IMR-90 (cell line): ENCODE measurements at regions not wholly inside any gene's neighbourhood (a gene's known extent, or its start where the extent isn't known, plus 50 kb on each side); places are given as distances from the start of the nearest gene placed in this dataset.

Source experiments
- ATAC-seq: fragments of 200-7000 bp; cut with Tn5 transposase; 2 replicates; pipeline ENCODE4 v1.9.1; 2020; ENCODE audit warnings: low read depth, mild to moderate bottlenecking, moderate library complexity
- BruUV-seq: library from RNA; stranded (reverse); fragments of 400-500 nt; replicated peaks from 2 replicates; lab custom pipeline; 2021; lab: Mats Ljungman, UMichigan
- CTCF ChIA-PET: fragments of 300-600 bp; formaldehyde crosslinking; extraction: SDS; loops from one replicate; lab custom pipeline; 2021; ENCODE audit warnings: antibody characterized with exemption; lab: Yijun Ruan, JAX
- POLR2A ChIA-PET: fragments of 300-600 bp; sonication (Branson Sonifier 250); formaldehyde crosslinking; loops from one replicate; lab custom pipeline; 2022; ENCODE audit warnings: antibody characterized with exemption; ENCODE audit not compliant: unreplicated experiment; lab: Charles Lee
- DNase-seq: peaks from one replicate; pipeline ENCODE4 v3.0.0; 2013
- H2AFZ ChIP-seq: replicated peaks from 2 replicates; pipeline ENCODE3; 2013; ENCODE audit warnings: low read length, mild to moderate bottlenecking; ENCODE audit not compliant: poor library complexity
- H2AK5ac ChIP-seq: 2 replicates; pipeline ENCODE4 v1.6.1; 2013; ENCODE audit warnings: low read depth, low read length, inconsistent platforms
- H2AK9ac ChIP-seq: replicated peaks from 2 replicates; pipeline ENCODE3; 2013; ENCODE audit warnings: mild to moderate bottlenecking, low read depth, low read length, moderate library complexity; ENCODE audit not compliant: poor library complexity
- H2BK120ac ChIP-seq: 2 replicates; pipeline ENCODE4 v1.6.1; 2013; ENCODE audit warnings: low read depth, low read length, inconsistent platforms
- H2BK15ac ChIP-seq: 3 replicates; pipeline ENCODE4 v1.6.1; 2013; ENCODE audit warnings: low read depth, low read length, inconsistent platforms
- H2BK20ac ChIP-seq: 2 replicates; pipeline ENCODE4 v1.6.1; 2013; ENCODE audit warnings: low read depth, mild to moderate bottlenecking, inconsistent platforms, low read length, moderate library complexity
- H2BK5ac ChIP-seq: 2 replicates; pipeline ENCODE4 v1.6.1; 2013; ENCODE audit warnings: mild to moderate bottlenecking, low read depth, low read length, inconsistent platforms; ENCODE audit not compliant: poor library complexity, severe bottlenecking
- H3K14ac ChIP-seq: replicated peaks from 2 replicates; pipeline ENCODE4 v1.6.1; 2013; ENCODE audit warnings: low read depth, low read length, inconsistent platforms
- H3K18ac ChIP-seq: 2 replicates; pipeline ENCODE4 v1.6.1; 2013; ENCODE audit warnings: low read depth, low read length, control low read depth
- H3K23ac ChIP-seq: 2 replicates; pipeline ENCODE4 v1.6.1; 2013; ENCODE audit warnings: low read depth, low read length, inconsistent platforms
- H3K27ac ChIP-seq: 2 replicates; pipeline ENCODE4 v1.5.1; 2013; ENCODE audit warnings: mild to moderate bottlenecking, control low read depth, low read length; ENCODE audit not compliant: insufficient read depth
- H3K27me3 ChIP-seq: 2 replicates; pipeline ENCODE4 v1.6.1; 2013; ENCODE audit warnings: low read length; ENCODE audit not compliant: control insufficient read depth, insufficient read depth
- H3K36me3 ChIP-seq: 2 replicates; pipeline ENCODE4 v1.6.1; 2013; ENCODE audit warnings: low read length, mixed read lengths; ENCODE audit not compliant: control insufficient read depth, insufficient read depth
- H3K4ac ChIP-seq: 2 replicates; pipeline ENCODE4 v1.6.1; 2013; ENCODE audit warnings: low read depth, low read length, inconsistent platforms
- H3K4me1 ChIP-seq: 2 replicates; pipeline ENCODE4 v1.6.1; 2013; ENCODE audit warnings: low read length, mixed read lengths; ENCODE audit not compliant: control insufficient read depth, insufficient read depth
- H3K4me2 ChIP-seq: 2 replicates; pipeline ENCODE4 v1.6.1; 2013; ENCODE audit warnings: low read depth, mild to moderate bottlenecking, control low read depth, low read length, moderate library complexity
- H3K4me3 ChIP-seq: 2 replicates; pipeline ENCODE4 v1.5.1; 2013; ENCODE audit warnings: low read depth, mild to moderate bottlenecking, control low read depth, low read length, moderate library complexity; ENCODE audit not compliant: insufficient read depth
- H3K56ac ChIP-seq: 2 replicates; pipeline ENCODE4 v1.6.1; 2013; ENCODE audit warnings: low read length, inconsistent platforms; ENCODE audit not compliant: insufficient read depth; ENCODE audit errors: extremely low read depth
- H3K79me1 ChIP-seq, 2 experiments: 2 replicates each; pipeline ENCODE4 v1.6.1; 2013; ENCODE audit warnings: low read length in 2 of 2, inconsistent platforms in 1 of 2, low read depth in 1 of 2
- H3K9ac ChIP-seq: 2 replicates; pipeline ENCODE4 v1.6.1; 2013; ENCODE audit warnings: low read depth, low read length, control low read depth
- H3K9me1 ChIP-seq: 2 replicates; pipeline ENCODE4 v1.6.1; 2013; ENCODE audit warnings: low read length, inconsistent platforms; ENCODE audit not compliant: insufficient read depth
- H3K9me3 ChIP-seq: 2 replicates; pipeline ENCODE4 v1.6.1; 2013; ENCODE audit warnings: low read length; ENCODE audit not compliant: control insufficient read depth, insufficient read depth
- H4K20me1 ChIP-seq: 2 replicates; pipeline ENCODE4 v1.6.1; 2013; ENCODE audit warnings: low read length, inconsistent platforms; ENCODE audit not compliant: insufficient read depth
- H4K5ac ChIP-seq: 2 replicates; pipeline ENCODE4 v1.6.1; 2013; ENCODE audit warnings: mild to moderate bottlenecking, low read depth, low read length, control low read depth
- H4K8ac ChIP-seq, 2 experiments: 2 replicates each; pipeline ENCODE4 v1.6.1; 2013; ENCODE audit warnings: low read depth in 2 of 2, low read length in 2 of 2, control low read depth in 1 of 2, inconsistent platforms in 1 of 2
- H4K91ac ChIP-seq: 2 replicates; pipeline ENCODE4 v1.6.1; 2013; ENCODE audit warnings: low read depth, low read length, inconsistent platforms; ENCODE audit not compliant: insufficient read depth
- FOS ChIP-seq: fragments of 150-350 bp; IDR thresholded peaks from 2 replicates; pipeline ENCODE4 v1.6.1; 2016; ENCODE audit warnings: low read depth, low read length
- MAFK ChIP-seq: IDR thresholded peaks from 2 replicates; pipeline ENCODE4 v1.6.1; 2012; ENCODE audit warnings: low read depth, low read length, improper control_type of control experiment
- POLR2A ChIP-seq: IDR thresholded peaks from 2 replicates; pipeline ENCODE4 v1.6.1; 2012; ENCODE audit warnings: mild to moderate bottlenecking, low read depth, low read length
- RAD21 ChIP-seq: IDR thresholded peaks from 2 replicates; pipeline ENCODE4 v1.6.1; 2012; ENCODE audit warnings: low read length, improper control_type of control experiment
- WGBS, 2 experiments: methylation state at CpG; one replicate each; pipeline versions ENCODE4 v1.1.5 to v1.1.7; 2013; ENCODE audit warnings: missing lambda C conversion rate in 2 of 2; ENCODE audit not compliant: insufficient read length in 1 of 2; ENCODE audit errors: extremely low coverage in 2 of 2; 5-methylcytosine and 5-hydroxymethylcytosine counted together
- dilution Hi-C: fragments of 300-500 bp; cut with HindIII; formaldehyde crosslinking; loops from one replicate; pipeline ENCODE4 v1.14.3; 2018; ENCODE audit warnings: low sequenced_read_pairs; ENCODE audit not compliant: unreplicated experiment
- in situ Hi-C: fragments of 300-500 bp; cut with MboI; formaldehyde crosslinking; loops from 3 replicates; pipeline ENCODE4 v1.14.3; 2019; ENCODE audit warnings: low sequenced_read_pairs, inconsistent platforms, mixed read lengths
- intact Hi-C: fragments of 100-400 bp; cut with micrococcal nuclease; formaldehyde crosslinking; loops from 2 replicates; pipeline ENCODE4 v1.10.0; 2022
- TF ChIP-seq, protein P1 (sequence below): fragments of 150-350 bp; IDR thresholded peaks from 2 replicates; pipeline ENCODE4 v1.6.1; 2016; ENCODE audit warnings: low read depth, mild to moderate bottlenecking, low read length, moderate library complexity, borderline replicate concordance

DNA sequence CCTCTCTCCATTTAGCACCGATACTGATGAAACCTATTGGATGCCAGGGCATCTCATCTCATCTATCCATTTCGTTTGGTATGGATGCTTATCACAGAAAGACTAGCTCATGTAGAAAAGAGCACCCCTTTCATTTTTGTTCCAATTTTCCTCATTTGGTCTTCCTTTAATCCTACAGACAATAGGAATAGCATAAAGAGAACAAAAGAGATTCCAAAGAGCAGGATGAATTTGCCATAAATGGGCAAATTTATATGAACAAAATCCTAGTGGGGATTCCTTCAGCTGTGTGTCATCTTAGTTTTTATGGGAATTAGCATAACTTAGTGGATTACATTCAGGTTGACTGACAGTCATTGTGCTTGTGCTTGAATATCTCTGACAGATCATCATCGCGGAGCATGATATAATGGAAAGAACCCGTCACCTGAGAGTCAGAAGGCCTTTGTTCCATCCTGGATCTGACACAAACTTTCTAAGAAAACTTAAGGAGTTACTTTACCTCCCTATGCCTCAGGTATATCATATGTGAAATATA is 777.5 kb upstream of the ADGRL2 start:
- H3K79me1 ChIP-seq = no peaks in the 10 kb centered on the region
- H2BK5ac ChIP-seq = no peak overlapping the region
- H2BK20ac ChIP-seq = no peak overlapping the region
- H3K14ac ChIP-seq = no peak overlapping the region
- no peaks in the 10 kb centered on the region for H4K20me1 ChIP-seq
- no peak overlapping the region for H4K5ac ChIP-seq
- H3K27me3 ChIP-seq = no peaks in the 10 kb centered on the region
- ChIA-PET CTCF (no interaction called here), POLR2A (no interaction called here)
- no peak overlapping the region for H3K18ac ChIP-seq
- H2AK5ac ChIP-seq = no peak overlapping the region
- H2BK15ac ChIP-seq = no peak overlapping the region
- TF ChIP-seq MAFK = no peak
- TF ChIP-seq, protein P1, sequence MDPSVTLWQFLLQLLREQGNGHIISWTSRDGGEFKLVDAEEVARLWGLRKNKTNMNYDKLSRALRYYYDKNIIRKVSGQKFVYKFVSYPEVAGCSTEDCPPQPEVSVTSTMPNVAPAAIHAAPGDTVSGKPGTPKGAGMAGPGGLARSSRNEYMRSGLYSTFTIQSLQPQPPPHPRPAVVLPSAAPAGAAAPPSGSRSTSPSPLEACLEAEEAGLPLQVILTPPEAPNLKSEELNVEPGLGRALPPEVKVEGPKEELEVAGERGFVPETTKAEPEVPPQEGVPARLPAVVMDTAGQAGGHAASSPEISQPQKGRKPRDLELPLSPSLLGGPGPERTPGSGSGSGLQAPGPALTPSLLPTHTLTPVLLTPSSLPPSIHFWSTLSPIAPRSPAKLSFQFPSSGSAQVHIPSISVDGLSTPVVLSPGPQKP = no peak
- no peak for TF ChIP-seq POLR2A
- no peak for TF ChIP-seq RAD21
- no peak for TF ChIP-seq FOS
- no peak overlapping the region for H3K27ac ChIP-seq
- H4K91ac ChIP-seq = no peak overlapping the region
- BruUV-seq = no TSS peak
- no peak overlapping the region for H3K56ac ChIP-seq
- H3K9me3 ChIP-seq = no peaks in the 10 kb centered on the region
- H2AFZ ChIP-seq = no peak overlapping the region
- H2BK120ac ChIP-seq = no peak overlapping the region
- 100% methylated on average over 2 of the region's 5 CpGs; no CpG with 5 or more reads in 1 of the 2 experiments for WGBS, 2 experiments
- no peaks in the 10 kb centered on the region for H3K9me1 ChIP-seq
- no peaks in the 10 kb centered on the region for H3K36me3 ChIP-seq
- no peaks in the 10 kb centered on the region for H3K4me1 ChIP-seq
- dilution Hi-C loops = no loop called here
- intact Hi-C loops = no loop called here
- no peak for DNase-seq
- H3K4me2 ChIP-seq = no peak overlapping the region
- H3K4ac ChIP-seq = no peak overlapping the region
- no peak overlapping the region for H4K8ac ChIP-seq
- H2AK9ac ChIP-seq = no peak overlapping the region
- no peak overlapping the region for H3K9ac ChIP-seq
- H3K23ac ChIP-seq = no peak overlapping the region
- no peak overlapping the region for H3K4me3 ChIP-seq
- in situ Hi-C loops = no loop called here
- no peak for ATAC-seq
